ENCODE measurements at regions not wholly inside any gene's neighbourhood (a gene's known extent, or its start where the extent isn't known, plus 50 kb on each side); places are given as distances from the start of the nearest gene placed in this dataset.

- TF ChIP-seq RFX5 (IDR thresholded peaks at IDR 0.05; ENCODE audit: low read length) (no peak), FOXJ3 (CRISPR knock-in tag; IDR thresholded peaks at IDR 0.05) (no peak), SIN3A (IDR thresholded peaks at IDR 0.05; ENCODE audit: borderline replicate concordance, low read depth, low read length) (no peak), CHD2 (IDR thresholded peaks at IDR 0.05; ENCODE audit: low read length, partially characterized antibody) (no peak), TEAD4 (IDR thresholded peaks at IDR 0.05; ENCODE audit: borderline replicate concordance, insufficient read depth) (no peak)
Measured at GRCh38 chr18:52152036-52152435, 188.0 kb upstream of the DCC start (continued).

GRCh38 chr18:52156166-52156565 lies 183.8 kb upstream of the DCC start:
- Histone ChIP-seq H2AFZ (ENCODE audit: low read depth) (no peak overlapping the region), H3K4me3 (ENCODE audit: low read depth in 2 of 2, low read length in 1 of 2) (no peak overlapping the region), H3K27ac (ENCODE audit: low read depth in 2 of 2, low read length in 1 of 2) (no peak overlapping the region), H3K79me2 (ENCODE audit: insufficient read depth) (no peaks in the 10 kb centered on the region), H3F3A (replicated peaks; ENCODE audit: insufficient read depth) (no peaks in the 10 kb centered on the region), H3K9ac (no peak overlapping the region), H3K9me2 (no peaks in the 10 kb centered on the region), H4K20me1 (ENCODE audit: insufficient read depth) (no peaks in the 10 kb centered on the region), H3K27me3 (ENCODE audit: insufficient read depth) (no peaks in the 10 kb centered on the region), H3K4me1 (ENCODE audit: control insufficient read depth in 1 of 2, insufficient read depth in 2 of 2, low read depth in 1 of 2, low read length in 1 of 2) (no peaks in the 10 kb centered on the region), H3K4me2 (no peak overlapping the region), H3K9me3 (no peaks in the 10 kb centered on the region), H3K36me3 (replicated peaks in 1 of 2; ENCODE audit: control insufficient read depth in 1 of 2, insufficient read depth in 2 of 2, low read length in 1 of 2) (no peaks in the 10 kb centered on the region)
- no peak for DNase-seq
- CTCF ChIA-PET, result interaction anchor here (1.4 kb wide), 1 partner anchor 18 kb away, joined by 4 read pairs; no protein-coding TSS in a partner anchor
- TF ChIP-seq CTCF (IDR thresholded peaks at IDR 0.05), result no peak
- no peak for TF ChIP-seq SIN3A (IDR thresholded peaks at IDR 0.05; ENCODE audit: borderline replicate concordance, low read depth, low read length)
- TF ChIP-seq MAX (IDR thresholded peaks at IDR 0.05; ENCODE audit: low read depth), result no peak
- no peak for TF ChIP-seq USF1 (IDR thresholded peaks at IDR 0.05; ENCODE audit: borderline replicate concordance, low read depth)
- TF ChIP-seq RCOR1 (IDR thresholded peaks at IDR 0.05; ENCODE audit: low read length), result no peak
- no peak for TF ChIP-seq POLR2AphosphoS5 (IDR thresholded peaks at IDR 0.05; ENCODE audit: low read depth, low read length)
- TF ChIP-seq TCF12 (IDR thresholded peaks at IDR 0.05), result no peak
- no peak for TF ChIP-seq FOXM1 (IDR thresholded peaks at IDR 0.05; ENCODE audit: low read depth)
- no peak for TF ChIP-seq TEAD4 (IDR thresholded peaks at IDR 0.05; ENCODE audit: borderline replicate concordance, insufficient read depth)
- no peak for TF ChIP-seq EZH2phosphoT487 (IDR thresholded peaks at IDR 0.05; ENCODE audit: borderline replicate concordance, low read depth)
- no peak for TF ChIP-seq ELF1 (IDR thresholded peaks at IDR 0.05)
- no peak for TF ChIP-seq SMC3 (IDR thresholded peaks at IDR 0.05; ENCODE audit: low read depth, low read length)
- no peak for TF ChIP-seq REST (IDR thresholded peaks at IDR 0.05; ENCODE audit: low read depth, low read length)
- no peak for TF ChIP-seq MXI1 (IDR thresholded peaks at IDR 0.05; ENCODE audit: low read depth, low read length)
- no peak for TF ChIP-seq TAF1 (IDR thresholded peaks at IDR 0.05; ENCODE audit: borderline replicate concordance, low read depth, low read length)
- POLR2A ChIA-PET, result no interaction called here

All from SK-N-SH (cell line).